C4-2B (cell line): ENCODE measurements at regions not wholly inside any gene's neighbourhood (a gene's known extent, or its start where the extent isn't known, plus 50 kb on each side); places are given as distances from the start of the nearest gene placed in this dataset.

Experiments
- H3K27ac ChIP-seq: fragments of 450-650 bp; 2 replicates; pipeline ENCODE4 v1.5.1; 2017
- ZFX ChIP-seq: fragments of 450-650 bp; IDR thresholded peaks from 2 replicates; pipeline ENCODE4 v1.6.1; 2017
- TF ChIP-seq, protein P1 (sequence below): fragments of 450-650 bp; conservative IDR thresholded peaks from 2 replicates; pipeline ENCODE4 v1.5.1; 2017; ENCODE audit warnings: mild to moderate bottlenecking

- H3K27ac ChIP-seq = no peak overlapping the region
- no peak for TF ChIP-seq ZFX
- TF ChIP-seq, protein P1, sequence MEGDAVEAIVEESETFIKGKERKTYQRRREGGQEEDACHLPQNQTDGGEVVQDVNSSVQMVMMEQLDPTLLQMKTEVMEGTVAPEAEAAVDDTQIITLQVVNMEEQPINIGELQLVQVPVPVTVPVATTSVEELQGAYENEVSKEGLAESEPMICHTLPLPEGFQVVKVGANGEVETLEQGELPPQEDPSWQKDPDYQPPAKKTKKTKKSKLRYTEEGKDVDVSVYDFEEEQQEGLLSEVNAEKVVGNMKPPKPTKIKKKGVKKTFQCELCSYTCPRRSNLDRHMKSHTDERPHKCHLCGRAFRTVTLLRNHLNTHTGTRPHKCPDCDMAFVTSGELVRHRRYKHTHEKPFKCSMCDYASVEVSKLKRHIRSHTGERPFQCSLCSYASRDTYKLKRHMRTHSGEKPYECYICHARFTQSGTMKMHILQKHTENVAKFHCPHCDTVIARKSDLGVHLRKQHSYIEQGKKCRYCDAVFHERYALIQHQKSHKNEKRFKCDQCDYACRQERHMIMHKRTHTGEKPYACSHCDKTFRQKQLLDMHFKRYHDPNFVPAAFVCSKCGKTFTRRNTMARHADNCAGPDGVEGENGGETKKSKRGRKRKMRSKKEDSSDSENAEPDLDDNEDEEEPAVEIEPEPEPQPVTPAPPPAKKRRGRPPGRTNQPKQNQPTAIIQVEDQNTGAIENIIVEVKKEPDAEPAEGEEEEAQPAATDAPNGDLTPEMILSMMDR = no peak
Observed at GRCh38 chr13:105974380-105974779, 561.1 kb downstream of the EFNB2 start.

GRCh38 chr13:105972811-105973590 is 562.5 kb downstream of the EFNB2 start:
- H3K27ac ChIP-seq = peak overlapping the region; percentile 64
- no peak for TF ChIP-seq ZFX
- TF ChIP-seq, protein P1 = no peak

- no peak for TF ChIP-seq ZFX
- TF ChIP-seq, protein P1 = no peak
- peak overlapping the region; percentile 64; the same call in 1 of the 2 replicates for H3K27ac ChIP-seq
Observed at GRCh38 chr13:105972306-105972721, 563.1 kb downstream of the EFNB2 start.

GRCh38 chr13:105971738-105972137 is 563.7 kb downstream of the EFNB2 start:
- no peak overlapping the region for H3K27ac ChIP-seq
- TF ChIP-seq ZFX = no peak
- TF ChIP-seq, protein P1 = no peak

GRCh38 chr13:105971312-105971711 is 564.1 kb downstream of the EFNB2 start:
- H3K27ac ChIP-seq = peak overlapping the region; percentile 48; the same call in 1 of the 2 replicates
- no peak for TF ChIP-seq ZFX
- TF ChIP-seq, protein P1 = no peak

GRCh38 chr13:105969761-105970160 is 565.7 kb downstream of the EFNB2 start:
- H3K27ac ChIP-seq = peak overlapping the region; percentile 19; the same call in 1 of the 2 replicates
- no peak for TF ChIP-seq ZFX
- TF ChIP-seq, protein P1 = no peak

GRCh38 chr13:105965910-105966309 is 569.6 kb downstream of the EFNB2 start:
- no peak overlapping the region for H3K27ac ChIP-seq
- TF ChIP-seq, protein P1 = no peak
- no peak for TF ChIP-seq ZFX
